DOHH2 (cell line): ENCODE measurements at regions not wholly inside any gene's neighbourhood (a gene's known extent, or its start where the extent isn't known, plus 50 kb on each side); places are given as distances from the start of the nearest gene placed in this dataset.

Source experiments
- H3F3A ChIP-seq: fragments of 200-600 bp; sonication (generic), shearing (Covaris generic); 2 replicates; pipeline ENCODE4 v1.6.0; 2016; ENCODE audit warnings: antibody characterized with exemption, mild to moderate bottlenecking; ENCODE audit not compliant: control insufficient read depth, insufficient read depth
- H3K27ac ChIP-seq: fragments of 200-600 bp; sonication (generic); 2 replicates; pipeline ENCODE4 v1.5.1; 2014; ENCODE audit warnings: low read depth, mild to moderate bottlenecking, low read length, moderate library complexity
- H3K27me3 ChIP-seq: fragments of 200-600 bp; sonication (generic); 2 replicates; pipeline ENCODE4 v1.6.1; 2014; ENCODE audit warnings: mild to moderate bottlenecking, low read length, mixed read lengths; ENCODE audit not compliant: control insufficient read depth
- H3K36me3 ChIP-seq: fragments of 200-600 bp; sonication (generic); 2 replicates; pipeline ENCODE4 v1.6.1; 2014; ENCODE audit warnings: mild to moderate bottlenecking, low read length, moderate library complexity, mixed read lengths; ENCODE audit not compliant: control insufficient read depth
- H3K4me1 ChIP-seq: fragments of 200-600 bp; sonication (generic); 2 replicates; pipeline ENCODE4 v1.6.1; 2014; ENCODE audit warnings: mild to moderate bottlenecking, low read length, mixed read lengths; ENCODE audit not compliant: control insufficient read depth
- H3K4me2 ChIP-seq: fragments of 200-600 bp; sonication (generic); 2 replicates; pipeline ENCODE4 v1.6.0; 2014; ENCODE audit warnings: mild to moderate bottlenecking, low read length, moderate library complexity
- H3K4me3 ChIP-seq: fragments of 200-600 bp; sonication (generic); 2 replicates; pipeline ENCODE4 v1.5.1; 2014; ENCODE audit warnings: mild to moderate bottlenecking, low read length, mixed read lengths
- H3K79me2 ChIP-seq: fragments of 200-600 bp; sonication (generic); 2 replicates; pipeline ENCODE4 v1.6.1; 2014; ENCODE audit warnings: mild to moderate bottlenecking, low read length, mixed read lengths; ENCODE audit not compliant: control insufficient read depth
- H3K9me2 ChIP-seq: fragments of 200-600 bp; sonication (generic); replicated peaks from 2 replicates; pipeline ENCODE4 v1.6.1; 2014; ENCODE audit warnings: mild to moderate bottlenecking, low read length, mixed read lengths; ENCODE audit not compliant: control insufficient read depth
- H3K9me3 ChIP-seq: fragments of 200-600 bp; sonication (generic); 2 replicates; pipeline ENCODE4 v1.6.1; 2014; ENCODE audit warnings: antibody characterized with exemption, low read length, mixed read lengths; ENCODE audit not compliant: control insufficient read depth, insufficient read depth
- H4K20me1 ChIP-seq: fragments of 200-600 bp; sonication (generic); 2 replicates; pipeline ENCODE4 v1.6.0; 2014; ENCODE audit warnings: low read depth, mild to moderate bottlenecking, antibody characterized with exemption, low read length, moderate library complexity; ENCODE audit not compliant: control insufficient read depth, insufficient read depth
- CTCF ChIP-seq: fragments of 200-600 bp; sonication (generic); IDR thresholded peaks from one replicate; pipeline ENCODE4 v1.5.1; 2014; ENCODE audit warnings: antibody characterized with exemption, mild to moderate bottlenecking, low read depth, low read length; ENCODE audit not compliant: poor library complexity, severe bottlenecking
- EZH2phosphoT487 ChIP-seq: fragments of 200-600 bp; sonication (generic); IDR thresholded peaks from 2 replicates; pipeline ENCODE4 v1.6.1; 2017; ENCODE audit warnings: borderline replicate concordance, mild to moderate bottlenecking, antibody characterized with exemption, low read length, moderate library complexity, mixed read lengths

GRCh38 chr2:167595839-167596471 lies 651.4 kb downstream of the STK39 start:
- Histone ChIP-seq H3K9me2 (no peaks in the 10 kb centered on the region), H3K27me3 (no peaks in the 10 kb centered on the region), H3K27ac (no peak overlapping the region), H3K79me2 (no peaks in the 10 kb centered on the region), H3F3A (no peaks in the 10 kb centered on the region), H3K36me3 (no peaks in the 10 kb centered on the region), H4K20me1 (no peaks in the 10 kb centered on the region), H3K4me2 (no peak overlapping the region), H3K4me1 (no peaks in the 10 kb centered on the region), H3K4me3 (no peak overlapping the region), H3K9me3 (no peaks in the 10 kb centered on the region)
- TF ChIP-seq EZH2phosphoT487 (no peak), CTCF (no peak)

- no peak overlapping the region for H3K27ac ChIP-seq
- H3K9me3 ChIP-seq = no peaks in the 10 kb centered on the region
- no peaks in the 10 kb centered on the region for H3K36me3 ChIP-seq
- H4K20me1 ChIP-seq = no peaks in the 10 kb centered on the region
- H3K9me2 ChIP-seq = no peaks in the 10 kb centered on the region
- no peak overlapping the region for H3K4me3 ChIP-seq
- no peak for TF ChIP-seq CTCF
- TF ChIP-seq EZH2phosphoT487 = no peak
- H3K27me3 ChIP-seq = no peaks in the 10 kb centered on the region
- H3K4me1 ChIP-seq = no peaks in the 10 kb centered on the region
- H3K79me2 ChIP-seq = no peaks in the 10 kb centered on the region
- no peak overlapping the region for H3K4me2 ChIP-seq
- H3F3A ChIP-seq = no peaks in the 10 kb centered on the region
These were observed 652.4 kb downstream of the STK39 start for GRCh38 chr2:167595021-167595420.

GRCh38 chr2:167592441-167592840 lies 655.0 kb downstream of the STK39 start:
- Histone ChIP-seq H3K4me3 (no peak overlapping the region), H3F3A (no peaks in the 10 kb centered on the region), H3K36me3 (no peaks in the 10 kb centered on the region), H3K9me2 (no peaks in the 10 kb centered on the region), H3K27ac (no peak overlapping the region), H3K9me3 (no peaks in the 10 kb centered on the region), H4K20me1 (no peaks in the 10 kb centered on the region), H3K27me3 (no peaks in the 10 kb centered on the region), H3K4me1 (no peaks in the 10 kb centered on the region), H3K79me2 (no peaks in the 10 kb centered on the region), H3K4me2 (no peak overlapping the region)
- no peak for TF ChIP-seq CTCF
- TF ChIP-seq EZH2phosphoT487 = no peak
